Muscle layer of colon (tissue), 2 donors: ENCODE measurements at regions not wholly inside any gene's neighbourhood (a gene's known extent, or its start where the extent isn't known, plus 50 kb on each side); places are given as distances from the start of the nearest gene placed in this dataset.

Source experiments
- H3K27ac ChIP-seq: one replicate; pipeline ENCODE4 v1.7.0; 2013; ENCODE audit warnings: low read depth, mild to moderate bottlenecking, low read length, moderate library complexity
- H3K27me3 ChIP-seq, 2 donors: one replicate each; pipeline ENCODE4 v1.7.0; 2013; ENCODE audit warnings: low read length in 2 of 2, mild to moderate bottlenecking in 2 of 2; ENCODE audit not compliant: insufficient read depth in 2 of 2, control insufficient read depth in 1 of 2
- H3K36me3 ChIP-seq: one replicate; pipeline ENCODE4 v1.7.0; 2013; ENCODE audit warnings: mild to moderate bottlenecking, low read length; ENCODE audit not compliant: insufficient read depth
- H3K4me1 ChIP-seq: one replicate; pipeline ENCODE4 v1.7.0; 2013; ENCODE audit warnings: mild to moderate bottlenecking, low read length; ENCODE audit not compliant: insufficient read depth
- H3K4me3 ChIP-seq, 2 donors: one replicate each; pipeline ENCODE4 v1.7.0; 2013; ENCODE audit warnings: low read length in 2 of 2, low read depth in 1 of 2, mild to moderate bottlenecking in 1 of 2, moderate library complexity in 1 of 2
- H3K9ac ChIP-seq: one replicate; pipeline ENCODE4 v1.7.0; 2013; ENCODE audit warnings: low read length
- H3K9me3 ChIP-seq: one replicate; pipeline ENCODE4 v1.7.0; 2013; ENCODE audit warnings: mild to moderate bottlenecking, low read length
- donor health status: abdominal sarcoma.
- donor health status: Adenocarcinoma of cecum.

DNA sequence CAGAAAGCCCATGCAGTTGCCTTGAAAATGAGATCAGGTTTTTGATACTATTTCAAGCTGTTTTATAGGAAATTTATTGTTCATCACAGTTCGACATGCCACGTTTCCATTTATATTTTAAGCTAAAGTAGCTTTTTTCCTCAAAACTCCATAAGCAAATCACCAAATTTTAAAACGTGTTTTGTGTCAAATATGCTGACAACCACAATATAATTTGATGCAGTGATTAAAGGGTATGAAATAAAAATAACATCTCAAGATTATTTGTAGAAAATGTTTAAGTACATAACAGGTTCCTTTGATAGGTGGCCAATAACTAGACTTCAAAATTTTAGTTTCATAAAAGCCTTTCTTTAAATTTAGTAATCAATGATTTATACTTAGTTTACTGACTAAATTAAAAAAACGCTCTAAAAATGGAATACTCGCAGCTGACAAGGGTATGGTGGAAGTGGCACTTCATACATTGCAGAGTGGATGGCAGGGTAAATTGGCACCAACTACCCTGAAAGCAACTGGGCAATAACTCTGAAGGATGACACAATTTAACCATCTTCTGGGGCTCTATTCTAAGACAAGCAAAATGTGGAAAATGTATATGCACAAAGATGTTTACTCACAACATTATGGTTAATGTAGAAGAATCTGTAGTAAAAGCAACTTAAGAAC is 481.6 kb downstream of the TNS3 start:
- H3K27ac ChIP-seq: no peak overlapping the region
- no peak overlapping the region for H3K4me3 ChIP-seq

DNA sequence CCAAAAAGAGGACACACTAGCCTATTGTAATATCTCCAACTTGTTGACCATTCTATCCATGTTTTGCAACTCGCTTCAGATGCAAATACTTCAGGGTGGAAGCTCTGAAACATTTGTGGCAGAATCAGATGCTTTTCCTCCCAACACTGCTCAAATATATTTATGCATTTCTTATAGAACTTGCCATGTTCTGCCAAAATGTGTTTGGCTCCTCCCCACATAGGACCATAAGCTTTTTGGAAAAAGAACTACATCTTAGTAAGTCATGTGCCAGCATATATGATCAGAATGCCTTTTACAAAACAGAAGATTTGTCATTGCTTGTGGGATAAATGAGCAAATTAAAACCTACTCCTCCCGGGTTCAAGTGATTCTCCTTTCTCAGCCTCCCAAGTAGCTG is 484.5 kb downstream of the TNS3 start:
- Histone ChIP-seq H3K4me3 (no peak overlapping the region), H3K36me3 (no peaks in the 10 kb centered on the region), H3K9ac (no peak overlapping the region), H3K27ac (no peak overlapping the region), H3K9me3 (no peaks in the 10 kb centered on the region), H3K4me1 (no peaks in the 10 kb centered on the region), H3K27me3 (no peaks in the 10 kb centered on the region)

More for the DNA sequence above, 481.6 kb downstream of the TNS3 start:
- Histone ChIP-seq H3K9me3 (no peaks in the 10 kb centered on the region), H3K27me3 (no peaks in the 10 kb centered on the region), H3K36me3 (no peaks in the 10 kb centered on the region), H3K9ac (no peak overlapping the region), H3K4me1 (no peaks in the 10 kb centered on the region)

DNA sequence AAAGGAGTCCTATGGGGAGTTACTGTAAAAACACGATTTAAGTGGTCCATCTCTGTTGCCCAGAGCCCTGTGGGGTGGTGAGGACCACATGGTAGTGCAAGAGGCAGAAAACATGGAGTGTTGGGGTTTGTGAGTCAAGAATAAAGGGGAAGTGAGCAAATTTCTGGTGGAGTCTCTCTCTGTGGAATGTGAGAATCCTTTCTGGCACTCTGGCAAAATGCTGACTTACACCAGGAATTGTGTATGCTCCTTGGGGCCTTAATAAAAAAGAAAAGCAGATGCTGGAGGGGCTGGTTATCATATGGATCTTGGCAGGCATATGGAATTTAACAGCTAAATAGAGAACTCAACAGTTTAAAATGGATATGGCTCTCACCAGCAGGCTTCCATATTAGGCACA is 486.0 kb downstream of the TNS3 start:
- no peaks in the 10 kb centered on the region for H3K36me3 ChIP-seq

DNA sequence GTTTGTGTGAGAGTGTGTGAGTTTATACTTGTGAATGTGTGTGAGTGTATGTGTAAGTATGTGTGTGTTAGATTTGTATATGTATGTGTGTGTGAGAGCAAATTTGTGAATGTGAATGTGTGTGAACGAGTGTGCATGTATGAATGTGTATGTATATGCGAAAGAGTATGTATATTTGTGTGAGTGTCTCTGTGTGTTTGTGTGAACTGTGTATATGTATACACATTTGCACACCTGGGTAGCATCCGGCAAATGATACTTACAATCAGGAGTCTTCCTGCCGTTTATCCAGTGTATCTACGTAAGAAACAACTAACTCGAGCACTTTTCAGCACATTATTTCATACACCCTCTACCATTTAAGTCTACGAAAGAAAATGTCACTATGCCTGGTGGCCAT is 487.4 kb downstream of the TNS3 start:
- Histone ChIP-seq H3K9ac (no peak overlapping the region), H3K4me3 (no peak overlapping the region), H3K4me1 (no peaks in the 10 kb centered on the region), H3K27ac (no peak overlapping the region), H3K36me3 (no peaks in the 10 kb centered on the region), H3K27me3 (no peaks in the 10 kb centered on the region), H3K9me3 (no peaks in the 10 kb centered on the region)

More for the DNA sequence above, 486.0 kb downstream of the TNS3 start:
- no peaks in the 10 kb centered on the region for H3K9me3 ChIP-seq
- no peak overlapping the region for H3K4me3 ChIP-seq
- no peaks in the 10 kb centered on the region for H3K27me3 ChIP-seq
- no peak overlapping the region for H3K27ac ChIP-seq
- H3K4me1 ChIP-seq: no peaks in the 10 kb centered on the region
- no peak overlapping the region for H3K9ac ChIP-seq

DNA sequence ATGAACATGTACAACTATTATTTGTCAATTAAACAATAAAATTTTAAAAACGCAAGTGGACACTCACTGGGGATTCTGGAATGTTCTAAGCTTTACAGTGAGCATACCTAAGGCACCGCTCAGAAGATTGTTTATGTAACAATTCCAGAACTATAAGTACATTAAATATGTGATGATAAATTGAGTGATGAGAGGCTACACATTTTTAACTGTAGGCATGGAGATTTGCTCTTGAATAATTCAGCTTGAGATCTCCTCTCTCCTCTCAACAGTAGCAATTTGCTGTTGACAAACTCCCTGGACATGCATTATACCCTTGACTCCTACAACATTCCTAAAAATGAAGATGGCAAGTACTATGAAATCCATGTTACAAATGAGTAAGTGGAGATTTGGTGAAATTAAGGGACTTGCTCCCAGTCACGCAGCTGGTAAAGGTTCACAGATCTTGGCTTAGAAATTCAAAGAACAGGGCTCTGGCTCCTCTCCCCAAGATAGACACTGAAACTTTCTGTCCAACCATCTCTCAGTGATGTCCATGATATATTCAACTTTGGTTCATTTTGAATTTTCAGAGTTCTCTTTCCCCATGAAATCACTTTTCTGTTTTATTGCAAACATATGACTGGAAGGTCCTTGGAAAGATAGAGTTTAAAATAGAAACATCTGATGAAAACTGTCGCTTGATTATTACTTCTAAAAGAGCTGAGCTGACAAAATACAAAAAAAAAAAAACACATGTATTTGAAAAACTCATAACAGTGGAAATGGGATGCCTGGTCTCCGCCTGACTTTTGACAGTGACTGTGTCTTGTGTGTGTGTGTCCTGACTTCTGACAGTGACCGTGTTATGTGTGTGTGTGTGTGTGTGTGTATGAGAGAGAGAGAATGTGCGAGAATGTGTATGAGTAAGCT is 488.3 kb downstream of the TNS3 start:
- no peaks in the 10 kb centered on the region for H3K9me3 ChIP-seq
- no peaks in the 10 kb centered on the region for H3K27me3 ChIP-seq
- no peak overlapping the region for H3K9ac ChIP-seq
- H3K27ac ChIP-seq: no peak overlapping the region
- no peaks in the 10 kb centered on the region for H3K36me3 ChIP-seq
- peaks cover 2% of the 10 kb centered on the region for H3K4me1 ChIP-seq
- H3K4me3 ChIP-seq: no peak overlapping the region

DNA sequence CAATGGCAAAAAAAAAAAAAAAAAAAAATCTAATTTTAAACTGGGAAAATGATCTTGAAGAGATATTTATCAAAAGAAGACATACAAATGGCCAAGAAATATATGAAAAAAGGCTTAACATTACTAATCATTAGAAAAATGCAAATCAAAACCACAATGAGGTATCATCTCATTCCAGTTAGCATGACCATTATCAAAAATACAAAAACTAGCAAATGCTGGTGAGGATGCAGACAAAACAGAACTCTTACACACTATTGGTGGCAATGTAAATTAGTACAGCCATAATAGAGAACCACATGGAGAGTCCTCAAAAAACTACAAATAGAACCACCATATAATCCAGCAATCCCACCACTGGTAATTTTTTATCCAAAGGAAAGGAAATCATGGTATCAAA is 489.6 kb downstream of the TNS3 start:
- no peaks in the 10 kb centered on the region for H3K27me3 ChIP-seq
- peaks cover 3% of the 10 kb centered on the region for H3K4me1 ChIP-seq
- no peak overlapping the region for H3K27ac ChIP-seq
- no peak overlapping the region for H3K4me3 ChIP-seq
- H3K36me3 ChIP-seq: no peaks in the 10 kb centered on the region
- no peak overlapping the region for H3K9ac ChIP-seq
- no peaks in the 10 kb centered on the region for H3K9me3 ChIP-seq

DNA sequence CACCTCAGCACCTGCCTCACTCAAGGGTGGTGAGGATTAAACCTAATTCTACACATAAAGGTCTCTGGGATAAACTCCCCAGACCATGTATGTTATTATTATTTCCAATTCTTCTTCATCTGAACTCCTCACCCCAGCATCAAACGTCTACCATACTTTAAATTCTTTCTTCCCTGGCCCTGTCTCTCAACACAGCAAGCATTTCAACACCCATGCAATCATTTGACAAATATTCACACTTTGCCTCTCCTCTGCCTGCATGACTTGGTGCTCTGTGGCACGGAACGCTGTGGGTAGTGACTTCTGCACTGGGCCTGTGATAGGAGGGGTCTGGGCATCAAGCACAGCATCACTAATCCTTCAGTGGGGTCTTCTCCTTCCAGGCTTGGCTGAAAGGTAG is 490.8 kb downstream of the TNS3 start:
- Histone ChIP-seq H3K36me3 (no peaks in the 10 kb centered on the region), H3K9ac (no peak overlapping the region), H3K4me3 (no peak overlapping the region), H3K9me3 (no peaks in the 10 kb centered on the region), H3K4me1 (peaks cover 3% of the 10 kb centered on the region), H3K27ac (no peak overlapping the region), H3K27me3 (no peaks in the 10 kb centered on the region)

DNA sequence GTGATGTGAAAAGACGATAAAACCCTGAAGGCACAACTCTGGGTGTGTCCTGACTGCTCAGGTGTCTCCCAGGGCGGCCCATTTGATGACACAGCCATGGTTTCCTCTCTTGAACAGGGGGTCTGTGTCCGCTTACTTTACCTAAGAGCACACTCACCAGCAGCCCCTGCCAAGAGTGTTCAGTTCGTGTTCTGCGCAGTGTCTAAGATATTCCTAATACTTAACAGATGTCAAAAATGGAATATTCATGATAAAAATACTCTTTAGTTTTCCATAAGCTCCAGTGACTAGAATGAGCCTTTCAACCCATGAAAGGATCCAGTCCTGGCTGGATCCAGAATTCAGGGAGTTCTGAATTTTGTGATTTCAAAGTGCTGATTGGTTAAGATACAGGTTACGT is 492.4 kb downstream of the TNS3 start:
- Histone ChIP-seq H3K4me3 (no peak overlapping the region), H3K27ac (no peak overlapping the region), H3K36me3 (no peaks in the 10 kb centered on the region), H3K4me1 (peaks cover 3% of the 10 kb centered on the region), H3K9me3 (no peaks in the 10 kb centered on the region), H3K27me3 (no peaks in the 10 kb centered on the region), H3K9ac (no peak overlapping the region)

DNA sequence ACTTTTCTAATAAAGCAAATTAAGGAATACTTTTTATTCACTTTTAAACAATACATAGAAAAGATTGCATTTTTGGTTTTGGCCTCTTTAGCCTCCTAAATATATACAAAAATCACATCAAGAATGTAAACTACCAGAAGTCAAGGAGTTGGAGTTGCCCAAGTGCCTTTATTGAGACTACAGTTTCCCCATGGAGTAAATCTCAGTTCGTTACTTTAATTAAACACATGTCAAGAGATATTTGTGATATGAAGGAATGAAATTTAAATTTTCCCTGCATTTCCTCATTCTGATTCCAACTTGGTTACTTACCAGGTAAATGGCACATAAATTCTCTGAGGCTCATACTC is 492.9 kb downstream of the TNS3 start:
- Histone ChIP-seq H3K9ac (no peak overlapping the region), H3K9me3 (no peaks in the 10 kb centered on the region), H3K27me3 (no peaks in the 10 kb centered on the region), H3K36me3 (no peaks in the 10 kb centered on the region), H3K27ac (no peak overlapping the region), H3K4me3 (no peak overlapping the region), H3K4me1 (peaks cover 3% of the 10 kb centered on the region)

DNA sequence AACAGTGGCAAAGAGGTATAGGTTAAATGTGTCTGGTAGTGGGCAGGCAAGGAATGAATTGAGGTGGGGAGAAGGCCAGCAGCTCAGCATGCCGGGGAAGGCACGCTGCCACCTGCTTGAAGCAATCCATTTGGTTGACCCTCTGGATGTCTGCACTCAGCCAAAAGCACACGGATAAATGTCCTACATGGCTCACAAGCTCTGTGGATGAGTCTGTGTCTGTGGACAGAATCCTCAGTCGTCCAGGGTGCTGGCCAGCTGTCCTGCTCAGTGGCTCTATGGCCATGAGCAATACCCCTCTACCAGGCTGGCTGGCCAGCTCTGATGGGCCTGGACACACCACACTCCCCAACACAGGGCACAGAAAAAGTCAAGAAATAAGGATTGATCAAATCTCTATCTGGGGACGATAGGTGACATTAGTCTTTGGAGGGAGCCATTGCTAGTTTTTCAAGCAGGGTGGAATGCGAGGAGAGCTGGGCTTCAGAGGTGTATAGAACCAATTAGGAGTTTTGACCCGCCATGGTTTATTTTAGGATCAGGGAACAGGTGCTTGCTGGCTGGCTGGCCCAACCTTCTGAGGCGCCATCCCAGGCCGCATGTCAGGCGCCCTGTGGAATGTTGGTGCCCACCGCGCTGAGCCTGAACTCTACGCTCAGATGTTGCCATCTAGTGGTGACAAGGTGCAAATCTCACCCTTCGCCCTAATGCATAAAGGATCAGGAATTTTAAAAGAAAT is 493.4 kb downstream of the TNS3 start:
- H3K27ac ChIP-seq: no peak overlapping the region
- H3K4me3 ChIP-seq: no peak overlapping the region
- no peak overlapping the region for H3K9ac ChIP-seq
- H3K36me3 ChIP-seq: no peaks in the 10 kb centered on the region
- peaks cover 3% of the 10 kb centered on the region for H3K4me1 ChIP-seq
- H3K9me3 ChIP-seq: no peaks in the 10 kb centered on the region
- no peaks in the 10 kb centered on the region for H3K27me3 ChIP-seq

DNA sequence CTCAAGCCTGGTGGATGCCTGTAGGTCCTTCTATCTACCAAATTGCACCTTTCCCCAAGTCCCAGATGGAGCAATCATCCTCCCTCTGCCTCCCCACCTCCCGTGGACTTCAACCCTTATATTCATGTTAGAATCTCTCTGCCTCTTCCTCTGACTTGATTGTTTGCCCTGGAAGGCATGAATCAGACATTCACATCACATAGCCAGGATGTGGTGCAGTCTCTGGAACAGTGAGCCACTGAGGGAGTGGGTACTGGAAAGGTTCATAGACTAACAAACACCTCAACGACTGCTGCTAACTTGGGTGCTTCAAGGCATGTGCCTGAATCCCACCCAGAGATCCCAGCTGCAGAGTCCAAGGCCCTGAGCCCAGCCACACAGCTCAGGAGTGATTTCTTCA is 494.0 kb downstream of the TNS3 start:
- no peak overlapping the region for H3K4me3 ChIP-seq
- no peaks in the 10 kb centered on the region for H3K9me3 ChIP-seq
- H3K4me1 ChIP-seq: peaks cover 3% of the 10 kb centered on the region
- no peaks in the 10 kb centered on the region for H3K36me3 ChIP-seq
- H3K27ac ChIP-seq: no peak overlapping the region
- H3K27me3 ChIP-seq: no peaks in the 10 kb centered on the region
- H3K9ac ChIP-seq: no peak overlapping the region
